Coronary artery (tissue), 2 donors: ENCODE measurements at regions not wholly inside any gene's neighbourhood (a gene's known extent, or its start where the extent isn't known, plus 50 kb on each side); places are given as distances from the start of the nearest gene placed in this dataset.

ENCODE experiments used
- DNase-seq: peaks from one replicate; pipeline ENCODE4 v3.0.0-alpha.2; 2017; ENCODE audit warnings: low spot score
- H3K27ac ChIP-seq, 2 donors: fragments of 200-600 bp; sonication (generic); one replicate each; pipeline ENCODE4 v1.5.1; 2016 to 2019
- H3K4me3 ChIP-seq: fragments of 200-600 bp; sonication (generic); 2 replicates; pipeline ENCODE4 v1.5.1; 2016; ENCODE audit warnings: mild to moderate bottlenecking, moderate library complexity
- CTCF ChIP-seq: fragments of 200-600 bp; sonication (generic); IDR thresholded peaks from one replicate; pipeline ENCODE4 v1.5.1; 2019; ENCODE audit warnings: antibody characterized with exemption

- H3K4me3 ChIP-seq, result no peak overlapping the region
- no peak for TF ChIP-seq CTCF
- no peak for DNase-seq
- no peak overlapping the region for H3K27ac ChIP-seq
These were observed 118.9 kb upstream of the NT5C1B start for GRCh38 chr2:18708203-18708715.

GRCh38 chr2:18706001-18706400, 116.6 kb upstream of the NT5C1B start:
- DNase-seq, result no peak
- TF ChIP-seq CTCF, result no peak

GRCh38 chr2:18704276-18704675, 114.9 kb upstream of the NT5C1B start:
- Histone ChIP-seq H3K27ac (no peak overlapping the region), H3K4me3 (no peak overlapping the region)
- no peak for TF ChIP-seq CTCF
- DNase-seq, result no peak

More at GRCh38 chr2:18706001-18706400, 116.6 kb upstream of the NT5C1B start:
- Histone ChIP-seq H3K27ac (no peak overlapping the region), H3K4me3 (no peak overlapping the region)

GRCh38 chr2:18703555-18703954, 114.2 kb upstream of the NT5C1B start:
- DNase-seq, result no peak
- Histone ChIP-seq H3K4me3 (no peak overlapping the region), H3K27ac (no peak overlapping the region)
- no peak for TF ChIP-seq CTCF

GRCh38 chr2:18701981-18702380, 112.6 kb upstream of the NT5C1B start:
- no peak overlapping the region for H3K4me3 ChIP-seq
- no peak for DNase-seq
- TF ChIP-seq CTCF, result no peak
- no peak overlapping the region for H3K27ac ChIP-seq

GRCh38 chr2:18701546-18701945, 112.2 kb upstream of the NT5C1B start:
- Histone ChIP-seq H3K27ac (no peak overlapping the region), H3K4me3 (no peak overlapping the region)
- DNase-seq, result no peak
- TF ChIP-seq CTCF, result no peak

GRCh38 chr2:18690342-18690741, 101.0 kb upstream of the NT5C1B start:
- no peak overlapping the region for H3K4me3 ChIP-seq
- no peak overlapping the region for H3K27ac ChIP-seq
- TF ChIP-seq CTCF, result no peak
- DNase-seq, result no peak
